Activated B cell treated with CpG ODN at 0.5 μM for 24 hours (primary cell): ENCODE measurements at regions not wholly inside any gene's neighbourhood (a gene's known extent, or its start where the extent isn't known, plus 50 kb on each side); places are given as distances from the start of the nearest gene placed in this dataset.
"Not testable (repeated sequence)": the region's sequence is repeated elsewhere in the genome, so short reads cannot be mapped to it uniquely, and the experiment has no call there.

Experiments
- ATAC-seq: fragments of 200-7000 bp; cut with Tn5 transposase; one replicate; pipeline ENCODE4 v1.10.0; 2021; ENCODE audit warnings: low read depth, mild to moderate bottlenecking, moderate library complexity
- CTCF ChIA-PET: fragments of 350-600 bp; sonication (Branson Sonifier 250); formaldehyde crosslinking; loops from one replicate; lab custom pipeline; 2021; ENCODE audit warnings: antibody characterized with exemption; lab: Charles Lee
- POLR2A ChIA-PET: fragments of 350-600 bp; sonication (Branson Sonifier 250); formaldehyde crosslinking; loops from one replicate; lab custom pipeline; 2021; ENCODE audit warnings: antibody characterized with exemption; lab: Charles Lee
- DNase-seq: peaks from one replicate; pipeline ENCODE4 v3.0.0; 2022
- H3K27ac Mint-ChIP-seq: one replicate; pipeline ENCODE4 v1.8.0; 2020; ENCODE audit warnings: mixed read lengths
- H3K27me3 Mint-ChIP-seq: one replicate; pipeline ENCODE4 v1.8.0; 2021; ENCODE audit warnings: mixed read lengths
- H3K36me3 Mint-ChIP-seq: one replicate; pipeline ENCODE4 v1.8.0; 2021; ENCODE audit warnings: low read depth, mixed read lengths
- H3K4me1 Mint-ChIP-seq: one replicate; pipeline ENCODE4 v1.8.0; 2021; ENCODE audit warnings: mixed read lengths
- H3K4me3 Mint-ChIP-seq: one replicate; pipeline ENCODE4 v1.8.0; 2020; ENCODE audit warnings: mild to moderate bottlenecking, mixed read lengths
- H3K9me3 Mint-ChIP-seq: one replicate; pipeline ENCODE4 v1.8.0; 2020; ENCODE audit warnings: mixed read lengths
- intact Hi-C: fragments of 100-400 bp; cut with micrococcal nuclease; formaldehyde crosslinking; loops from one replicate; pipeline ENCODE4 v1.15.1; 2024
- TF ChIP-seq, protein P1 (sequence below): fragments of 200-600 bp; IDR thresholded peaks from one replicate; pipeline ENCODE4 v1.8.0; 2022; ENCODE audit warnings: antibody characterized with exemption, mild to moderate bottlenecking

DNA sequence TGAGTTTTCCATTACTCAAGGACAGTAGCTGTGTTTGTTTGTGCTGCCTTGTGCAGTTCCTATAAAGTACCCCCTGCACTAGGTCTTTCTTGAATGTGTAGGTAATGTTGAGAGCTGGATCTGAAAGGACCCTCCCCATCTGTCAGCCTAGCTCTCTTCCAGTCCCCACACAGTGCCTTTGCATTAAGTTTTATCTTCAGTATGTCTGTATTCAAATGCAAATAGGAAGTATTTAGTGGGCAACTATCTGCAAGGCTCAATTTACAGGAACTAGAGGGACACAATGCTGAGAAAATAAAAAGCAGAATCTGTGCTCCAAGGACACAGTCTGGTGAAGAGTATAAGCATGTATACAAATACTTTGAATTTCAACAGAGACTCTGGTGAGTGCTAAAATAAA lies 558.5 kb downstream of the RFC3 start:
- H3K36me3 Mint-ChIP-seq: no peaks in the 10 kb centered on the region
- DNase-seq (no peak), ATAC-seq (no peak)
- H3K27ac Mint-ChIP-seq: no peak overlapping the region
- no peaks in the 10 kb centered on the region for H3K9me3 Mint-ChIP-seq
- H3K4me1 Mint-ChIP-seq: no peaks in the 10 kb centered on the region
- H3K4me3 Mint-ChIP-seq: no peak overlapping the region
- no peaks in the 10 kb centered on the region for H3K27me3 Mint-ChIP-seq
- CTCF ChIA-PET: no interaction called here
- TF ChIP-seq, protein P1, sequence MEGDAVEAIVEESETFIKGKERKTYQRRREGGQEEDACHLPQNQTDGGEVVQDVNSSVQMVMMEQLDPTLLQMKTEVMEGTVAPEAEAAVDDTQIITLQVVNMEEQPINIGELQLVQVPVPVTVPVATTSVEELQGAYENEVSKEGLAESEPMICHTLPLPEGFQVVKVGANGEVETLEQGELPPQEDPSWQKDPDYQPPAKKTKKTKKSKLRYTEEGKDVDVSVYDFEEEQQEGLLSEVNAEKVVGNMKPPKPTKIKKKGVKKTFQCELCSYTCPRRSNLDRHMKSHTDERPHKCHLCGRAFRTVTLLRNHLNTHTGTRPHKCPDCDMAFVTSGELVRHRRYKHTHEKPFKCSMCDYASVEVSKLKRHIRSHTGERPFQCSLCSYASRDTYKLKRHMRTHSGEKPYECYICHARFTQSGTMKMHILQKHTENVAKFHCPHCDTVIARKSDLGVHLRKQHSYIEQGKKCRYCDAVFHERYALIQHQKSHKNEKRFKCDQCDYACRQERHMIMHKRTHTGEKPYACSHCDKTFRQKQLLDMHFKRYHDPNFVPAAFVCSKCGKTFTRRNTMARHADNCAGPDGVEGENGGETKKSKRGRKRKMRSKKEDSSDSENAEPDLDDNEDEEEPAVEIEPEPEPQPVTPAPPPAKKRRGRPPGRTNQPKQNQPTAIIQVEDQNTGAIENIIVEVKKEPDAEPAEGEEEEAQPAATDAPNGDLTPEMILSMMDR: no peak
- POLR2A ChIA-PET: no interaction called here
- intact Hi-C loops: no loop called here

DNA sequence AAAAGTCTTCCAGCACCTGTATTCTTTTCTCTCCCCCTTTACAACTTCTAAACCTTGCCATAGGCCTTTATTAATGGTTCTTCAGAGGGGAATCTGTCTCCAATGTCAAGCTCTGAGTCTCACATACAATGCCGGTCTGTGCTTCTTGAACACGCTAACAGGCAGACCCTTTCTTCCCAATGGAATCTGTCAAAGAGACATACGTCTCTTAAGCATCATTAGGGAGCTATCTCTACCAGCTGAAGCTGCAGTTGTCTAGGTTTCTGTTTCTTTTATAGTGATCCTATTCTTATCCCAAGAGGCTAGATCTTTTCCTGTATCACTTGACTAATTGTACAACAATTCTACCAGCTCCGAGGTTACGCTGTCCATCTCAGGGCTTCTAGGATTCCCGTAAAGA lies 560.8 kb upstream of the NBEA start:
- ChIA-PET CTCF (no interaction called here), POLR2A (no interaction called here)
- H3K27ac Mint-ChIP-seq: no peak overlapping the region
- H3K4me3 Mint-ChIP-seq: no peak overlapping the region
- H3K36me3 Mint-ChIP-seq: no peaks in the 10 kb centered on the region
- DNase-seq (no peak), ATAC-seq (no peak)
- no peaks in the 10 kb centered on the region for H3K27me3 Mint-ChIP-seq
- peaks cover 2% of the 10 kb centered on the region for H3K9me3 Mint-ChIP-seq
- intact Hi-C loops: no loop called here
- H3K4me1 Mint-ChIP-seq: no peaks in the 10 kb centered on the region
- TF ChIP-seq, protein P1: no peak

DNA sequence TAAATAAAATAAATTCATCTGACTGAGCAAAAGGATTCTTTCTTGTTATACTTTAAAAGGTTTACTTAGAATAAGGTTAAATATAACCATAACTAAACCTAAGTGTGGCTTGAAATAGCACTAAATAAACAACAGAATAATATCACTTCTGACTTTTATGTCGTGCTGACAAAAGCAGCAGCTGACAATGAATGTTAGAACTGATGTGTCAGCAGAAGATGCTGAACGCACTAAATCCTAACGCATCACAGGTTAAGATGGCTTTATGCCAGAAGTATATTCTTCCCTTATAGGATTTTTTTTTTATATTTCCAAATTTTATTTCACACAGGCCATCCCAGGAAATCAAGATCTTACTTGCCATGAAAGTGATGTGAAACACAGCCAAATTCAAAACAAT lies 558.3 kb upstream of the NBEA start:
- CTCF ChIA-PET: no interaction called here
- no peak for ATAC-seq
- TF ChIP-seq, protein P1: no peak
- no peaks in the 10 kb centered on the region for H3K36me3 Mint-ChIP-seq
- H3K9me3 Mint-ChIP-seq: peaks cover 4% of the 10 kb centered on the region
- no peaks in the 10 kb centered on the region for H3K27me3 Mint-ChIP-seq
- no peaks in the 10 kb centered on the region for H3K4me1 Mint-ChIP-seq
- intact Hi-C loops: no loop called here
- no peak for DNase-seq
- no peak overlapping the region for H3K27ac Mint-ChIP-seq
- H3K4me3 Mint-ChIP-seq: no peak overlapping the region
- POLR2A ChIA-PET: no interaction called here

DNA sequence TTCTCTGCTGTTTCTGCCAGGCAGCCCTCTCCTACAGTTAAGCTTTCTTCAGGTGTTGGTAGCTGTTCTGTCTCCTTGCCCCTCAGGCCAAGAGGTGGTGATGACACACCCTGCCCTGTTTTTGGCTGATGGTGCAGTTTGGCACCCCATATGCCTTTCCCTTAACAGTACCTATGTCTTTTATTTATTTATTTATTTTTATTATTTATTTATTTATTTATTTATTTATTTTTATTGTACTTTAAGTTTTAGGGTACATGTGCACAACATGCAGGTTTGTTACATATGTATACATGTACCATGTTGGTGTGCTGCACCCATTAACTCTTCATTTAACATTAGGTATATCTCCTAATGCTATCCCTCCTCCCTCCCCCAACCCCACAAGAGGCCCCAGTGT lies 555.8 kb upstream of the NBEA start:
- intact Hi-C loops, H3K4me1 Mint-ChIP-seq, ATAC-seq, H3K27me3 Mint-ChIP-seq, H3K36me3 Mint-ChIP-seq, POLR2A ChIA-PET, CTCF ChIA-PET, H3K4me3 Mint-ChIP-seq, H3K27ac Mint-ChIP-seq, H3K9me3 Mint-ChIP-seq, DNase-seq: not testable (repeated sequence)

DNA sequence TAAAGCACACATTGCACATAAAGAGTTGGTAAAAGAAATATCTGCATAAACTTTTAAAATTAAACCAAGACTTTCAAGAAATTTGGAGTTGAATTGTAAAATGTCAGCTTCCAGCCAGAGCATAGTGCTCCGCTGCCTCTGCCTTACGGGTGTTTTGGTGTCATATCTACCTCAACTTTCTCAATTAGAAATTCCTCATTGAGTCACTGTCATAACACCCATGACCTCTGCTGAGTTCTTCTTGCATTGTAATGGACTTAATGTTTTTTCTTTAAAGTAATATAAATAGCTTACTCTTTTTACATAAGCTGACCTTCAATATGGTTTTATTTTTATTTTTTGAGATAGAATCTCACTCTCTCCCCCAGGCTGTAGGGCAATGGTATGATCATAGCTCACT lies 551.0 kb upstream of the NBEA start:
- Mint-ChIP-seq H3K9me3 (peaks cover 9% of the 10 kb centered on the region), H3K36me3 (no peaks in the 10 kb centered on the region), H3K4me3 (no peak overlapping the region), H3K4me1 (no peaks in the 10 kb centered on the region), H3K27me3 (no peaks in the 10 kb centered on the region), H3K27ac (no peak overlapping the region)
- TF ChIP-seq, protein P1: no peak
- no peak for ATAC-seq
- intact Hi-C loops: no loop called here
- POLR2A ChIA-PET: no interaction called here
- no peak for DNase-seq
- CTCF ChIA-PET: no interaction called here

DNA sequence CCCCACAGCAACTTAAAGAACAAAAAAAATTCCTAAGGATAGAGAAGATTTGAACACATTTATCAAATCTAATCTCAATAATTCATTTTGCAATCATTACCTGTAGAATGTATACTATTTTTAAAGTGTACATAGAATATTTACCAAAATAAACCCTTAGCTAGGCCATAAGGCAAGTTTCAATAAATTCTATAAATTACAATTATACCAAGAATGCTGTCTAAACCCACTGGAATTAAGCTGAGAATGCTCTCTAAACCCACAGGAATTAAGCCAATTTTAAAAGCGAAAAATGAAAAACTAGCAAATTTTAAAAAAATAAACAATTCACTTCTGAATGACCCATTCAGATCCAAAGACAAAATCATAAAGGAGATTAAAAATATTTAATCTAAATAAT lies 540.4 kb upstream of the NBEA start:
- no peaks in the 10 kb centered on the region for H3K4me1 Mint-ChIP-seq
- no peak overlapping the region for H3K27ac Mint-ChIP-seq
- no peak overlapping the region for H3K4me3 Mint-ChIP-seq
- H3K27me3 Mint-ChIP-seq: no peaks in the 10 kb centered on the region
- intact Hi-C loops: no loop called here
- H3K9me3 Mint-ChIP-seq: peaks cover 7% of the 10 kb centered on the region
- POLR2A ChIA-PET: no interaction called here
- ATAC-seq (no peak), DNase-seq (no peak)
- H3K36me3 Mint-ChIP-seq: no peaks in the 10 kb centered on the region
- CTCF ChIA-PET: no interaction called here
- TF ChIP-seq, protein P1: no peak
